Body of pancreas (tissue), 4 donors: ENCODE measurements at regions not wholly inside any gene's neighbourhood (a gene's known extent, or its start where the extent isn't known, plus 50 kb on each side); places are given as distances from the start of the nearest gene placed in this dataset.

Experiments
- ATAC-seq: fragments of 150-250 bp; one replicate; pipeline ENCODE4 v1.9.1; 2016
- DNase-seq, 4 donors: peaks; one replicate each; pipeline ENCODE4 v3.0.0-alpha.2; 2019
- H3K27ac ChIP-seq, 4 donors: fragments of 200-600 bp; sonication (generic); 1 replicate in 3 of 4; 2 replicates in 1 of 4; pipeline versions ENCODE4 v1.5.1 to v1.6.1; 2016 to 2019; ENCODE audit warnings: mild to moderate bottlenecking in 1 of 4, mixed read lengths in 1 of 4, moderate library complexity in 1 of 4
- H3K27me3 ChIP-seq, 2 donors: fragments of 200-600 bp; sonication (generic); one replicate each; pipeline ENCODE4 v1.6.0; 2016; ENCODE audit warnings: mild to moderate bottlenecking in 1 of 2
- H3K36me3 ChIP-seq, 2 donors: fragments of 200-600 bp; sonication (generic); replicated peaks in 1 of 2; 2 replicates each; pipeline ENCODE4 v1.5.1; 2016; ENCODE audit warnings: low read depth in 2 of 2; ENCODE audit not compliant: insufficient read depth in 1 of 2
- H3K4me1 ChIP-seq: fragments of 200-600 bp; sonication (generic); one replicate; pipeline ENCODE4 v1.6.0; 2016
- H3K4me3 ChIP-seq, 2 donors: fragments of 200-600 bp; sonication (generic); 1 replicate in 1 of 2; 2 replicates in 1 of 2; pipeline ENCODE4 v1.5.1; 2016 to 2019
- H3K9me3 ChIP-seq, 3 donors: fragments of 200-600 bp; sonication (generic); 1 replicate in 2 of 3; 2 replicates in 1 of 3; pipeline ENCODE4 v1.5.1; 2016
- POLR2A ChIP-seq, 3 donors: fragments of 450-650 bp; IDR thresholded peaks; one replicate each; pipeline ENCODE4 v1.6.1; 2016; ENCODE audit warnings: antibody characterized with exemption in 3 of 3, mild to moderate bottlenecking in 2 of 3
- whole genome bisulfite sequencing, 2 donors: methylation state at CpG; one replicate each; pipeline ENCODE4 v1.1.5; 2017; 5-methylcytosine and 5-hydroxymethylcytosine counted together
- intact Hi-C: fragments of 100-400 bp; cut with DNase I; formaldehyde crosslinking; loops from one replicate; pipeline ENCODE4 v1.15.1; 2023
- TF ChIP-seq, protein P1 (sequence below), 7 experiments: fragments of 450-650 bp in 4 of 7; fragments of 200-600 bp in 3 of 7; sonication (generic) in 3 of 7; IDR thresholded peaks; one replicate each; pipeline ENCODE4 v1.5.1; 2016 to 2019; ENCODE audit warnings: antibody characterized with exemption in 7 of 7

DNA sequence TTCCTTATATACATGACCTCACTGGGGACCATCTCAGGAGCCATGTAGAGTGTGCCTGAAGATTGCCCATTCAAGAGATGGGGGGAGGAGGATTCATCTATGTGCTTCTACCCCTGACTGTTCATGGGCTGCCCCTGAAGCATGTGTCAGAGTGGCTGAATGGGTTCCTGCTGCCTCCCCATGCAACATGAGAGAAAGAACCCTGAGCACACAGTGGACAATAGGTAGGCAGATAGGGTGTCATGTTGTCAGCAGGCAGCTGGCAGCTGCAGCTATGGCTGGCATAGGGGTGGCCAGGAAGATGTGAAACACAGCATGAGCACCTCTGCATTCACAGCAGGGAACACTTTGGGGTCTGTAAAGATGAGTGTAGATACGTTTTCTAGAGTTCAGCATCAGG lies 208.4 kb upstream of the CNR1 start:
- no peaks in the 10 kb centered on the region for H3K36me3 ChIP-seq
- DNase-seq, result no peak
- no peak for TF ChIP-seq POLR2A (IDR thresholded peaks at IDR 0.05)
- TF ChIP-seq, protein P1, sequence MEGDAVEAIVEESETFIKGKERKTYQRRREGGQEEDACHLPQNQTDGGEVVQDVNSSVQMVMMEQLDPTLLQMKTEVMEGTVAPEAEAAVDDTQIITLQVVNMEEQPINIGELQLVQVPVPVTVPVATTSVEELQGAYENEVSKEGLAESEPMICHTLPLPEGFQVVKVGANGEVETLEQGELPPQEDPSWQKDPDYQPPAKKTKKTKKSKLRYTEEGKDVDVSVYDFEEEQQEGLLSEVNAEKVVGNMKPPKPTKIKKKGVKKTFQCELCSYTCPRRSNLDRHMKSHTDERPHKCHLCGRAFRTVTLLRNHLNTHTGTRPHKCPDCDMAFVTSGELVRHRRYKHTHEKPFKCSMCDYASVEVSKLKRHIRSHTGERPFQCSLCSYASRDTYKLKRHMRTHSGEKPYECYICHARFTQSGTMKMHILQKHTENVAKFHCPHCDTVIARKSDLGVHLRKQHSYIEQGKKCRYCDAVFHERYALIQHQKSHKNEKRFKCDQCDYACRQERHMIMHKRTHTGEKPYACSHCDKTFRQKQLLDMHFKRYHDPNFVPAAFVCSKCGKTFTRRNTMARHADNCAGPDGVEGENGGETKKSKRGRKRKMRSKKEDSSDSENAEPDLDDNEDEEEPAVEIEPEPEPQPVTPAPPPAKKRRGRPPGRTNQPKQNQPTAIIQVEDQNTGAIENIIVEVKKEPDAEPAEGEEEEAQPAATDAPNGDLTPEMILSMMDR (IDR thresholded peaks at IDR 0.05), result no peak
- 12 to 25% methylated on average over 1 of the region's 1 CpG for WGBS, 2 donors
- H3K4me3 ChIP-seq, result no peak overlapping the region
- H3K27me3 ChIP-seq, result no peaks in the 10 kb centered on the region
- ATAC-seq, result no peak
- no peaks in the 10 kb centered on the region for H3K4me1 ChIP-seq
- intact Hi-C loops, result no loop called here
- no peaks in the 10 kb centered on the region for H3K9me3 ChIP-seq
- H3K27ac ChIP-seq, result no peak overlapping the region

- no peaks in the 10 kb centered on the region for H3K36me3 ChIP-seq
- ATAC-seq (no peak), DNase-seq (no peak)
- intact Hi-C loops, result no loop called here
- no peaks in the 10 kb centered on the region for H3K4me1 ChIP-seq
- H3K9me3 ChIP-seq, result no peaks in the 10 kb centered on the region
- WGBS, 2 donors, result 29 to 31% methylated on average over 2 of the region's 2 CpGs
- no peak overlapping the region for H3K27ac ChIP-seq
- TF ChIP-seq POLR2A (IDR thresholded peaks at IDR 0.05), result no peak
- TF ChIP-seq, protein P1 (IDR thresholded peaks at IDR 0.05), result no peak
- H3K4me3 ChIP-seq, result no peak overlapping the region
- H3K27me3 ChIP-seq, result no peaks in the 10 kb centered on the region
These were observed 205.3 kb upstream of the CNR1 start for GRCh38 chr6:88371480-88371879.

- no peaks in the 10 kb centered on the region for H3K27me3 ChIP-seq
- ATAC-seq (no peak), DNase-seq (no peak)
- WGBS, 2 donors, result 80 to 82% methylated on average over 4 of the region's 4 CpGs
- H3K9me3 ChIP-seq, result no peaks in the 10 kb centered on the region
- H3K4me3 ChIP-seq, result no peak overlapping the region
- intact Hi-C loops, result no loop called here
- no peaks in the 10 kb centered on the region for H3K36me3 ChIP-seq
- H3K4me1 ChIP-seq, result no peaks in the 10 kb centered on the region
- no peak overlapping the region for H3K27ac ChIP-seq
- TF ChIP-seq POLR2A (IDR thresholded peaks at IDR 0.05), result no peak
- TF ChIP-seq, protein P1 (IDR thresholded peaks at IDR 0.05), result no peak
These were observed 204.1 kb upstream of the CNR1 start for GRCh38 chr6:88370127-88370710.

DNA sequence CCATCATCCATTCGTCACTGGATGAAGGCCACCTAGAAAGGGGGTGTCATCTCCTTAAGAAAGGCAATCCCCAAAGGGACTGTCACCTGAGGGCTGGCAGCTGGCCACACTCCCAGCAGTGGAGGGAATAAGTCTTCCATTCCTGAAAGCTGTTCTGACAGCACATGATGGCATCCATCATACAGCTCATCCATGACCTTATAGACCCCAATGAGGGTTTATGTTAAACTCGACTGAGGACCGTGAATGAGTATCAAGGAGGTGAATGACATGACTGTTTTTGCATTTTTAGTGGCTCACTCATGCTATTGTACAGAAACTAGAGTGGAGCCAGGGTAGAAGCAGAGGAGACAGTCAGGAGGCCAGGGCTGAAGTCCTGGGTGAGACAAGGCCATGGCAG lies 203.1 kb upstream of the CNR1 start:
- Histone ChIP-seq H3K27me3 (no peaks in the 10 kb centered on the region), H3K4me3 (no peak overlapping the region), H3K9me3 (no peaks in the 10 kb centered on the region), H3K4me1 (no peaks in the 10 kb centered on the region), H3K36me3 (no peaks in the 10 kb centered on the region), H3K27ac (no peak overlapping the region)
- TF ChIP-seq, protein P1 (IDR thresholded peaks at IDR 0.05), result no peak
- no peak for TF ChIP-seq POLR2A (IDR thresholded peaks at IDR 0.05)
- 63 to 67% methylated on average over 3 of the region's 3 CpGs for WGBS, 2 donors
- ATAC-seq, result no peak
- no peak for DNase-seq
- intact Hi-C loops, result no loop called here

DNA sequence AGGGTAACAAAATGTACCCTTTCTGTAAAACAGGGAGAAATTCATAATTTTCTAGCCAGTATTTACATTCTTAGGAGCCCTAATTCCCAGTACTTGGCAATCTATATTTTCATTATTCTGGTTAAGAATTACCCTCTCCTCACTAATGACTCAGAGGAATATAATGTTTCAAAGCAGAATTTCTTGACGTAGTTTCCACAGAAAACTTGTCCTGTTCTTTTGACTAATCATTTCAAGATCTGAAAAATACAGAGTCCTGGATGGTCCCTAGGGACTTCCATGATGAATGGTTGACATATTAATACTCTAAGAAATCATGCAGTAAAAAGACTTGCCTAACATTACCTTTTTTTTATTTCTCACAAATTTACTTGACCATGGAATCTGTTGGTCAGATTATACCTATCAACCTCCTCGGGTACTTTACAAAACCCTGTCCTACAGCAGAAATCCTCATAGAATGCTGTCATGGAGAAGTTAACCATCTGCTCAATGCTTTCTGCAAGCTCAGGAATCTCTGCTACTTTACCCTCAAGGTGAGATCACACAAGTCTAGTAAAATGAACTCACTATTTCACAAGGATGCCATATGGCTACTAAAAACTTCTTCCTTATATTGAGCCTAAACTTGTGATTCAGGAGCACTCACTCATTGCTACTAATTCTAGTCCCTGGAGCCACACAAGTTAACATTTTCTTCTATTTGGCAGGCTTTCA lies 202.1 kb upstream of the CNR1 start:
- Histone ChIP-seq H3K27ac (no peak overlapping the region), H3K27me3 (no peaks in the 10 kb centered on the region), H3K36me3 (no peaks in the 10 kb centered on the region), H3K4me1 (no peaks in the 10 kb centered on the region), H3K9me3 (no peaks in the 10 kb centered on the region), H3K4me3 (no peak overlapping the region)
- no peak for TF ChIP-seq POLR2A (IDR thresholded peaks at IDR 0.05)
- TF ChIP-seq, protein P1 (IDR thresholded peaks at IDR 0.05), result no peak
- ATAC-seq, result no peak
- 47 to 53% methylated on average over 2 of the region's 2 CpGs for WGBS, 2 donors
- intact Hi-C loops, result no loop called here
- DNase-seq, result no peak
